Peyer's patch (tissue), 4 donors: ENCODE measurements at regions not wholly inside any gene's neighbourhood (a gene's known extent, or its start where the extent isn't known, plus 50 kb on each side); places are given as distances from the start of the nearest gene placed in this dataset.

Experiments
- DNase-seq, 3 donors: peaks; one replicate each; pipeline ENCODE4 v3.0.0-alpha.2; 2017 to 2019
- H3K27ac ChIP-seq, 4 donors: fragments of 200-600 bp; sonication (generic); one replicate each; pipeline ENCODE4 v1.5.1; 2016 to 2019
- H3K27me3 ChIP-seq, 2 donors: fragments of 200-600 bp; sonication (generic); one replicate each; pipeline ENCODE4 v1.5.1; 2019
- H3K36me3 ChIP-seq, 3 donors: fragments of 200-600 bp; sonication (generic); one replicate each; pipeline ENCODE4 v1.5.1; 2016 to 2019
- H3K4me1 ChIP-seq, 4 donors: fragments of 200-600 bp; sonication (generic); one replicate each; pipeline ENCODE4 v1.5.1; 2016 to 2019
- H3K4me3 ChIP-seq, 4 donors: fragments of 200-600 bp; sonication (generic); 1 replicate in 3 of 4; 2 replicates in 1 of 4; pipeline ENCODE4 v1.5.1; 2016 to 2019; ENCODE audit warnings: mild to moderate bottlenecking in 1 of 4
- H3K9me3 ChIP-seq, 4 donors: fragments of 200-600 bp; sonication (generic); one replicate each; pipeline ENCODE4 v1.5.1; 2016 to 2019; ENCODE audit warnings: mild to moderate bottlenecking in 1 of 4
- POLR2A ChIP-seq, 2 donors: fragments of 450-650 bp; IDR thresholded peaks; one replicate each; pipeline ENCODE4 v1.5.1; 2017; ENCODE audit warnings: antibody characterized with exemption in 2 of 2, mild to moderate bottlenecking in 2 of 2, moderate library complexity in 2 of 2
- TF ChIP-seq, protein P1 (sequence below), 6 experiments: fragments of 450-650 bp in 4 of 6; fragments of 200-600 bp in 2 of 6; sonication (generic) in 1 of 6; IDR thresholded peaks; one replicate each; pipeline ENCODE4 v1.5.1; 2017 to 2019; ENCODE audit warnings: antibody characterized with exemption in 6 of 6, mild to moderate bottlenecking in 3 of 6, moderate library complexity in 1 of 6

DNA sequence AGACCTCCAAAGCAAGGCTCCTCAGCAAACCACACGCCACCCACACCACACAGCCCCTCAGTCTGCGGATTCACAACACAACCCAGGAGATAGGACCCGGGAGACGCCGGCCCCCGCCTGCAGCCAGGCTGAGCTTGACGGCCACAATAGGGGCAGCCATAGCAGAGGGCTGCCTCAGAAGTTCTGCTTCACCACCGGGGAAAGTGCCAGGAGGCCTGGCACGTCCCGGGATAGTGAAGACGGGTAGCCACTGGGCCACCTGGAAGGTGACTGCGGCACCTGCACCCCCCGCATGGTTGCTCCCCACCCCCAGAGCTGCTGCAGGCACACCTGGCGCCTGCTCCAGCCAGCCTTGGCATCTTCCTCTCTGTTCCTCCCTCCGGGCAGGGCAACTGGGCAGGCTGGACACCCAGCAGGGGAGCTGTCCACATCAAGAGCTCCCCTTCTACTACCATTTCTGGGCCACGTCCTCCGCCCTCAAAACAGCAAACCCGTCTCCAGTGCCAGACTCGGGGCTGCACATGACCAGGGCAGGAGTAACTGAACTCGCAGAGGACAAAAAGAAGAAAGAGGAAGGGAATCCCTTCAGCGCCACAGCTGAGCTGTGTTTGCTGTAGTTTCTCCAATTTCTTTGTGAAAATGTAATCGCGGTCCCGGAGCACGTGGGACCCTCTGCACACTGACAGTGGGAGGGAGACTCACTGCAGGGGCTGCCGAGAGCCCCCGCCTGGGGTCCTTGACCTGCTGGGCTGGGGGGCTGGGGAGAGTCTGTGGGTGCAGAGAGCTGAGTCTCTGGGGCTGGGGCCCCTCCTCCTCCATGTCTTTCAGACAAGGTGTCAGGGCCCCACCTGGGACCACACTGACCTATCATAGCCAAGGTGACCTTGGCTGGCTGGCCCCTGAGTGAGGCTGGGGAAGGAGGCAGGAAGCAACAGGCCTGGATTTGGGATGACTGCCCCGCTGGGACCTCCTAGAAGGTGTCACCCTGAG, 74.2 kb upstream of the C14orf180 start:
- H3K27ac ChIP-seq, result no peak overlapping the region
- TF ChIP-seq, protein P1, sequence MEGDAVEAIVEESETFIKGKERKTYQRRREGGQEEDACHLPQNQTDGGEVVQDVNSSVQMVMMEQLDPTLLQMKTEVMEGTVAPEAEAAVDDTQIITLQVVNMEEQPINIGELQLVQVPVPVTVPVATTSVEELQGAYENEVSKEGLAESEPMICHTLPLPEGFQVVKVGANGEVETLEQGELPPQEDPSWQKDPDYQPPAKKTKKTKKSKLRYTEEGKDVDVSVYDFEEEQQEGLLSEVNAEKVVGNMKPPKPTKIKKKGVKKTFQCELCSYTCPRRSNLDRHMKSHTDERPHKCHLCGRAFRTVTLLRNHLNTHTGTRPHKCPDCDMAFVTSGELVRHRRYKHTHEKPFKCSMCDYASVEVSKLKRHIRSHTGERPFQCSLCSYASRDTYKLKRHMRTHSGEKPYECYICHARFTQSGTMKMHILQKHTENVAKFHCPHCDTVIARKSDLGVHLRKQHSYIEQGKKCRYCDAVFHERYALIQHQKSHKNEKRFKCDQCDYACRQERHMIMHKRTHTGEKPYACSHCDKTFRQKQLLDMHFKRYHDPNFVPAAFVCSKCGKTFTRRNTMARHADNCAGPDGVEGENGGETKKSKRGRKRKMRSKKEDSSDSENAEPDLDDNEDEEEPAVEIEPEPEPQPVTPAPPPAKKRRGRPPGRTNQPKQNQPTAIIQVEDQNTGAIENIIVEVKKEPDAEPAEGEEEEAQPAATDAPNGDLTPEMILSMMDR (IDR thresholded peaks at IDR 0.05), result no peak
- TF ChIP-seq POLR2A (IDR thresholded peaks at IDR 0.05), result no peak

DNA sequence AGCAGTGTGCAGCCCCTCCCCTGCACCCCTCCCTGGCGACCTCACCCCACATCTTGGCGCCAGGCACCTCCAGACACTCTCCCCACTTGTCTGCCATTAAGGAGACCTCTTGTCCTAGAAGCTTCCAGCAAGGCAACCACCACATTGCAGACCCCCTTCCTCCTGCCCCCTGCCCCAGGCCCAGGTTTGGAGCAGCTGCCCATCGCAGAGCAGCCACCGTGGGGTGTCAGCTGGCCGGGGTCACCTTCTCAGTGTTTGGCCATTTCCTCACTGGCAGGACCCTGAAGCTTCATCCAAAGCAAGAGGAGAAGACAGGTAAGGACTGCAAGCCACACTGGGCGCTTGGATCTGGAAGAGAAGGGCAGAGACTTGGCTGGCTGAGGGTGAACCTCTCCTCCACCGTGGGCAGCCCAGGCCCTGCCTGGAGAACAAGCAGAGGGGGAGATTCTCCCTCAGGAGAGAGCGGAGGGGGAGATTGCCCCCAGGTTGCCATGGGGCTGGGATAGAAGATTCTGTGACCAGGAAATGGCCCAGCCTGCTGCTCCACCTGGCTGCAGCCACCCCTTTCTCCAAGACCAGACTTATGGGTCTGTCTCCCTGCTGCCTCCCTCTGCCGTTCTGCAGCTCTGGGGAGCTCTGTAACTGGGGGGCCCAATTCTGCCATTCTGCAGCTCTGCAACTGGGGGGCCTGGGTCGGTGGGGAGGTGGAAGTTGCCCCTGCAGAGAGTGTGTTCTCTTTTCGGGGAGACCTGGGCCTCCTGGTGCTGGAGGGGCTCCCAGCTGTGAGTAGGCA, 72.9 kb upstream of the C14orf180 start:
- TF ChIP-seq POLR2A (IDR thresholded peaks at IDR 0.05), result no peak
- TF ChIP-seq, protein P1 (IDR thresholded peaks at IDR 0.05), result no peak
- H3K27ac ChIP-seq, result no peak overlapping the region

More for the DNA sequence above, 74.2 kb upstream of the C14orf180 start:
- H3K27me3 ChIP-seq, result no peaks in the 10 kb centered on the region
- H3K36me3 ChIP-seq, result no peaks in the 10 kb centered on the region
- DNase-seq, result no peak
- peaks cover 0 to 24% (median 0%) of the 10 kb centered on the region in 4 donors for H3K9me3 ChIP-seq
- H3K4me3 ChIP-seq, result no peak overlapping the region
- H3K4me1 ChIP-seq, result no peaks in the 10 kb centered on the region

DNA sequence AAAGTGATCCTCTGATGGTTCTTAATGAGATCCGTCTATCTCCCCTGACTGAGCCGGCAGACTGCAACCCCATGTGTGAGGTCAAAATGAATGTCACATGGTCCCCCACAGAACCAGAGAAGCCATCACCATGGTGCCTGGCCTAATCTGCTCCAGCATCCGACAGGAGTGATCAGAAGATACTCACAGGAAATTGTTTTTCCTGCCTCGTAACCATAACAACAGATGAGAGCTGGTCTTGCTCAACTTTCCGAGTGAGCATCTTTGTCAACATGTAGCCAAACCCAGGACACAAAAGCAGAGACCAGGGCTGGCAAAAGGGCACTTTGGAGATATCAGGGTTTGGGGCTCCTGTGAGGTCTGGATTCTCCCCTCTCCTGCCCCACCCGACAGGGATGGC, 72.1 kb upstream of the C14orf180 start:
- H3K27me3 ChIP-seq, result no peaks in the 10 kb centered on the region
- no peaks in the 10 kb centered on the region for H3K36me3 ChIP-seq
- DNase-seq, result no peak
- no peak overlapping the region for H3K4me3 ChIP-seq
- no peaks in the 10 kb centered on the region for H3K4me1 ChIP-seq
- TF ChIP-seq POLR2A (IDR thresholded peaks at IDR 0.05), result no peak
- TF ChIP-seq, protein P1 (IDR thresholded peaks at IDR 0.05), result no peak
- peaks cover 0 to 12% (median 0%) of the 10 kb centered on the region in 4 donors for H3K9me3 ChIP-seq
- no peak overlapping the region for H3K27ac ChIP-seq

More for the DNA sequence above, 72.9 kb upstream of the C14orf180 start:
- DNase-seq, result no peak
- Histone ChIP-seq H3K4me1 (no peaks in the 10 kb centered on the region), H3K36me3 (no peaks in the 10 kb centered on the region), H3K4me3 (no peak overlapping the region), H3K9me3 (peaks cover 0 to 19% (median 0%) of the 10 kb centered on the region in 4 donors), H3K27me3 (no peaks in the 10 kb centered on the region)

DNA sequence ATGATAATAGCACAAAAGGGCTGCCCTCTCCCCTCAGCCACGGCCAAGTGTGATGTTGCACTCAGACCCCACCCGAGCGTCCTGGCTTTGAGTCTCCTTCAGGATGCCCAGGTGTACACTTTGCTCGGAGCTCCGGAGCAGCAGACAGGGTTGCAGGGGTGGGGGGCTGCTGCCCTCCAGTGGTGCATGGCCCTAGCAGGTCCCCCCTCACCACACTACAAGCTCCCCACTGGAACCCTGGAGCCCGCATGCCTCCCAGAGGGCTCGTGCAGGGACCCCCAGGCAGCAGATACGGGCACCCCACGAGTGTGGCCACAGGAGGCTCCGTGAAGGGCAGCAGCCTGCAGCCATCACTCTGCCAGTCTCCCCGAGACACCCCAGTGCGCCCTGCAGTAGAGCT, 69.9 kb upstream of the C14orf180 start:
- Histone ChIP-seq H3K27me3 (no peaks in the 10 kb centered on the region), H3K36me3 (no peaks in the 10 kb centered on the region), H3K27ac (no peak overlapping the region), H3K9me3 (peaks cover 0 to 7% (median 0%) of the 10 kb centered on the region in 4 donors), H3K4me1 (no peaks in the 10 kb centered on the region), H3K4me3 (no peak overlapping the region)
- TF ChIP-seq, protein P1 (IDR thresholded peaks at IDR 0.05), result no peak
- TF ChIP-seq POLR2A (IDR thresholded peaks at IDR 0.05), result no peak
- DNase-seq, result no peak

DNA sequence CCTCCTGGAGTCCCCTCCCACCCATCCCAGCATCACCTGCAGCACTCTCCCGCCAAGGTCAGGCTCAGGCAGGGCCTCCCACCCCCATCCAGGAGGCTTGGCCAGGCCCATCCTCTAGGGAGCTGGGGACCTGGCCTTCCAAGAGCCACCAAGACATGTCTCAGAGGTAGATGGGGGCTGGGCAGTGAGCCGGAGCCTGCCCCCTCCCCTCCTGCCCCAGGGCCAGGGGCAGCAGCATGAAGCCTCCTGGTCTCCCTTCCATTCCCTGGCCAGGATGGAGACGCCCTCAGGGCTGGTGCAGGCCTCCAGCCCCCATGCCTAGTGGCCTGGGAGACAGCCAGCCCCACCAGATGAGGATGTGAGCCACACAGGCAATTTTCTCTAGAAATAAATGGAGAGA, 69.3 kb upstream of the C14orf180 start:
- Histone ChIP-seq H3K27me3 (no peaks in the 10 kb centered on the region), H3K9me3 (peaks cover 0 to 7% (median 0%) of the 10 kb centered on the region in 4 donors), H3K4me3 (no peak overlapping the region), H3K36me3 (no peaks in the 10 kb centered on the region), H3K4me1 (no peaks in the 10 kb centered on the region), H3K27ac (no peak overlapping the region)
- no peak for DNase-seq
- TF ChIP-seq POLR2A (IDR thresholded peaks at IDR 0.05), result no peak
- TF ChIP-seq, protein P1 (IDR thresholded peaks at IDR 0.05), result no peak
